Liver (tissue), 8 donors: ENCODE measurements at regions not wholly inside any gene's neighbourhood (a gene's known extent, or its start where the extent isn't known, plus 50 kb on each side); places are given as distances from the start of the nearest gene placed in this dataset.

Experiments used
- DNase-seq: peaks from one replicate; pipeline ENCODE4 v3.0.0-alpha.2; 2017; ENCODE audit warnings: low spot score
- H3K27ac ChIP-seq, 2 donors: one replicate each; pipeline ENCODE4 v1.7.0; 2013; ENCODE audit warnings: inconsistent platforms in 2 of 2, low read length in 2 of 2, control low read depth in 1 of 2, low read depth in 1 of 2, mild to moderate bottlenecking in 1 of 2
- H3K27me3 ChIP-seq, 4 donors: one replicate each; pipeline versions ENCODE4 v1.6.1 to v1.7.0; 2013; ENCODE audit warnings: low read length in 3 of 4, inconsistent platforms in 1 of 4, mild to moderate bottlenecking in 1 of 4, moderate library complexity in 1 of 4; ENCODE audit not compliant: control insufficient read depth in 4 of 4, insufficient read depth in 4 of 4
- H3K36me3 ChIP-seq, 4 donors: one replicate each; pipeline versions ENCODE4 v1.6.1 to v1.7.0; 2013; ENCODE audit warnings: low read length in 3 of 4, mild to moderate bottlenecking in 3 of 4, low read depth in 1 of 4, moderate library complexity in 1 of 4; ENCODE audit not compliant: control insufficient read depth in 4 of 4, insufficient read depth in 3 of 4
- H3K4me1 ChIP-seq, 4 donors: one replicate each; pipeline versions ENCODE4 v1.6.1 to v1.7.0; 2013; ENCODE audit warnings: low read length in 3 of 4, mild to moderate bottlenecking in 3 of 4, moderate library complexity in 1 of 4; ENCODE audit not compliant: control insufficient read depth in 4 of 4, insufficient read depth in 4 of 4
- H3K4me3 ChIP-seq, 3 donors: one replicate each; pipeline versions ENCODE4 v1.6.1 to v1.7.0; 2013; ENCODE audit warnings: low read length in 3 of 3, control low read depth in 1 of 3, low read depth in 1 of 3, mild to moderate bottlenecking in 1 of 3
- H3K9ac ChIP-seq, 2 donors: one replicate each; pipeline ENCODE4 v1.7.0; 2013; ENCODE audit warnings: low read length in 2 of 2, mild to moderate bottlenecking in 2 of 2, moderate library complexity in 2 of 2, control low read depth in 1 of 2, low read depth in 1 of 2
- H3K9me3 ChIP-seq, 4 donors: one replicate each; pipeline versions ENCODE4 v1.6.1 to v1.7.0; 2013; ENCODE audit warnings: low read length in 3 of 4; ENCODE audit not compliant: control insufficient read depth in 4 of 4
- EGR1 ChIP-seq, 2 donors: IDR thresholded peaks; 2 replicates each; pipeline ENCODE4 v1.6.1; 2016 to 2018; ENCODE audit warnings: antibody characterized with exemption in 2 of 2, low read depth in 2 of 2
- FOXA1 ChIP-seq: IDR thresholded peaks from 2 replicates; pipeline ENCODE4 v1.6.1; 2016; ENCODE audit warnings: antibody characterized with exemption
- FOXA2 ChIP-seq: IDR thresholded peaks from 2 replicates; pipeline ENCODE4 v1.6.1; 2016; ENCODE audit warnings: antibody characterized with exemption
- GABPA ChIP-seq, 2 donors: IDR thresholded peaks in 1 of 2; conservative IDR thresholded peaks in 1 of 2; 2 replicates each; pipeline ENCODE4 v1.6.1; 2016; ENCODE audit warnings: antibody characterized with exemption in 2 of 2, mild to moderate bottlenecking in 1 of 2, moderate library complexity in 1 of 2
- HNF4A ChIP-seq, 2 donors: conservative IDR thresholded peaks; 2 replicates each; pipeline ENCODE4 v1.6.1; 2016; ENCODE audit warnings: antibody characterized with exemption in 2 of 2, mild to moderate bottlenecking in 2 of 2
- HNF4G ChIP-seq: IDR thresholded peaks from 2 replicates; pipeline ENCODE4 v1.6.1; 2016; ENCODE audit warnings: antibody characterized with exemption
- REST ChIP-seq: IDR thresholded peaks from 2 replicates; pipeline ENCODE4 v1.6.1; 2016; ENCODE audit warnings: antibody characterized with exemption, mild to moderate bottlenecking
- RXRA ChIP-seq, 2 donors: IDR thresholded peaks; 2 replicates each; pipeline ENCODE4 v1.6.1; 2017 to 2018; ENCODE audit warnings: antibody characterized with exemption in 2 of 2, mild to moderate bottlenecking in 1 of 2
- SP1 ChIP-seq: IDR thresholded peaks from 2 replicates; pipeline ENCODE4 v1.6.1; 2018; ENCODE audit warnings: antibody characterized with exemption, mild to moderate bottlenecking
- TAF1 ChIP-seq: conservative IDR thresholded peaks from 2 replicates; pipeline ENCODE4 v1.6.1; 2016; ENCODE audit warnings: antibody characterized with exemption, mild to moderate bottlenecking
- YY1 ChIP-seq: IDR thresholded peaks from 2 replicates; pipeline ENCODE4 v1.6.1; 2016; ENCODE audit warnings: antibody characterized with exemption, mild to moderate bottlenecking
- WGBS: extraction: QIAGEN DNeasy Blood & Tissue Kit; methylation state at CpG from one replicate; pipeline ENCODE4 v1.1.7; 2013; 5-methylcytosine and 5-hydroxymethylcytosine counted together
- TF ChIP-seq, protein P1 (sequence below): IDR thresholded peaks from 2 replicates; pipeline ENCODE4 v1.6.1; 2016; ENCODE audit warnings: antibody characterized with exemption
- TF ChIP-seq, protein P2 (sequence below): IDR thresholded peaks from 2 replicates; pipeline ENCODE4 v1.6.1; 2016; ENCODE audit warnings: antibody characterized with exemption
- TF ChIP-seq, protein P3 (sequence below): fragments of 150-350 bp; IDR thresholded peaks from 2 replicates; pipeline ENCODE4 v1.5.1; 2017; ENCODE audit warnings: improper control_type of control experiment, low read depth, low read length; ENCODE audit not compliant: missing input control
- TF ChIP-seq, protein P4 (sequence below): IDR thresholded peaks from 2 replicates; pipeline ENCODE4 v1.6.1; 2016; ENCODE audit warnings: antibody characterized with exemption
- donor health status: healthy.
- donor health status: healthy.
- donor health status: healthy.
- donor health status: healthy.
- donor health status: healthy.

DNA sequence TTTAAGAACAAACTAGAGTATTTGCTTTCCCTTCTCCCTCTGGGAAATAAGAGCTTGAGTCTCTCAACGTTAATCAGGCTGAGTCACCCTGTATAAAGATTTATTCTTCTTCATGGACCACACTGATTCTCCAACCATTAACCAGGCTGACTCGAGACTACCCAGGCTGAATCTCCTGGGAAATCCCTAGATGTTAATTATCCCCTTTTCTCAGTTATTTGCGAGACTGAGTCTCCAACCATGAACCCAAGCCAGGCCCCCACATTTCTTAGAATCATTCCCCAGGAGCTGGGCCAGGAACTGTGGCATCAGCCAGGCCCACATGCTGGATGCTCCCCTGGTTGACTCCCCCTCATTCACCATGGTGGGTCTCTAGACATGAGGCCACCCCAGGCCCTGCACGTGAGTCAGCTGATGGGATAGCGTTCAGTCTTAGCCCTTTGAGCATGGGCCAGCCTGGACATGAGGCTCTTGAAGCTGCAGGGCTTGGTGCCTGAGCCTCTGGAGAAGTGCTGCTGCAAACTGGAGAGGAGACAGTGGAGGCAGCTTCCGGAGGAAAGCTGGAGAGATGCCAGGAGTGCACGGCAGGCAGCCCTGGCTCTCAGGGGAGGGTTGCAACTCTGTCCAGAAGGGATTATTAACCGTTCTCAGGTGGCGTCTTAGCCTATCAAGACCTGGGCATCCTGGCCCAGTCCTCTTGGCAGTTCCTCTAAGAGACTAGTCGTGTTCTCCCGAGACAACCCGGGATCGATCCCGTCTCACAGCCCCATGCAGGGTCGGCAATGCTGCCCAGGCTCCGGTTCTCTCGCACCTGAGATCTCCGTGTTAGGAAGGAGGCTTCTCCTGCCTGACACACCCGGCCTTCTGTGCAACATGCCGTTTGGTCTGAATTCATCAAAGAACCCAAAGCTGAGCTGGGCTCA is 296.6 kb downstream of the ADGRD1 start:
- DNase-seq, result no peak

DNA sequence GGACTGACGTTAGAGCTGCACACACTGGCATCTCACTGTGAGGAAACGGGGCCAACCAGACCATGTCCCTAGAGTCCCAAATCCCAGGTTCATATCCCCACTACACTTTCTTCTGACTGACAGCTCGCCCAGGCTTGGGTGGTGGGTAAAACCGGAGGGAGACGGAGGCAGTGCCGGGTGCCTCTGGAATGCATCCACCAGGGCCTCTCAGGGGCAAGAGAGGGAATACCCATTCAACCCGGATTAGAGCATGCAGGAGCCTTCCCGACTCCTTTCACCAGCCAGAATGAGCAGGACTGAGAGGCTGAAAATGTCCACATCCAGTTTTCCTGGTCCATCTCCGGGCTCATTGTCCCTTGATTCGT is 297.2 kb downstream of the ADGRD1 start:
- 82% methylated on average over 10 of the region's 10 CpGs for WGBS
- Histone ChIP-seq H3K27ac (no peak overlapping the region), H3K9me3 (peaks cover 0 to 2% (median 0%) of the 10 kb centered on the region in 4 donors), H3K4me1 (no peaks in the 10 kb centered on the region), H3K4me3 (no peak overlapping the region), H3K36me3 (no peaks in the 10 kb centered on the region), H3K27me3 (peaks cover 0 to 5% (median 2%) of the 10 kb centered on the region in 4 donors), H3K9ac (no peak overlapping the region)
- DNase-seq, result no peak
- TF ChIP-seq HNF4A (conservative IDR thresholded peaks at IDR 0.05), result no peak
- no peak for TF ChIP-seq RXRA (IDR thresholded peaks at IDR 0.05)
- TF ChIP-seq SP1, result no peak
- TF ChIP-seq, protein P1, sequence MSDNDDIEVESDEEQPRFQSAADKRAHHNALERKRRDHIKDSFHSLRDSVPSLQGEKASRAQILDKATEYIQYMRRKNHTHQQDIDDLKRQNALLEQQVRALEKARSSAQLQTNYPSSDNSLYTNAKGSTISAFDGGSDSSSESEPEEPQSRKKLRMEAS, result no peak
- TF ChIP-seq, protein P2, sequence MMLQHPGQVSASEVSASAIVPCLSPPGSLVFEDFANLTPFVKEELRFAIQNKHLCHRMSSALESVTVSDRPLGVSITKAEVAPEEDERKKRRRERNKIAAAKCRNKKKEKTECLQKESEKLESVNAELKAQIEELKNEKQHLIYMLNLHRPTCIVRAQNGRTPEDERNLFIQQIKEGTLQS, result no peak
- TF ChIP-seq EGR1 (IDR thresholded peaks at IDR 0.05; ENCODE audit: low read depth in 2 of 2), result no peak
- no peak for TF ChIP-seq GABPA (IDR thresholded peaks at IDR 0.05 in 1 of 2, conservative IDR thresholded peaks at IDR 0.05 in 1 of 2)
- TF ChIP-seq FOXA2, result no peak
- TF ChIP-seq HNF4G, result no peak
- TF ChIP-seq, protein P3, sequence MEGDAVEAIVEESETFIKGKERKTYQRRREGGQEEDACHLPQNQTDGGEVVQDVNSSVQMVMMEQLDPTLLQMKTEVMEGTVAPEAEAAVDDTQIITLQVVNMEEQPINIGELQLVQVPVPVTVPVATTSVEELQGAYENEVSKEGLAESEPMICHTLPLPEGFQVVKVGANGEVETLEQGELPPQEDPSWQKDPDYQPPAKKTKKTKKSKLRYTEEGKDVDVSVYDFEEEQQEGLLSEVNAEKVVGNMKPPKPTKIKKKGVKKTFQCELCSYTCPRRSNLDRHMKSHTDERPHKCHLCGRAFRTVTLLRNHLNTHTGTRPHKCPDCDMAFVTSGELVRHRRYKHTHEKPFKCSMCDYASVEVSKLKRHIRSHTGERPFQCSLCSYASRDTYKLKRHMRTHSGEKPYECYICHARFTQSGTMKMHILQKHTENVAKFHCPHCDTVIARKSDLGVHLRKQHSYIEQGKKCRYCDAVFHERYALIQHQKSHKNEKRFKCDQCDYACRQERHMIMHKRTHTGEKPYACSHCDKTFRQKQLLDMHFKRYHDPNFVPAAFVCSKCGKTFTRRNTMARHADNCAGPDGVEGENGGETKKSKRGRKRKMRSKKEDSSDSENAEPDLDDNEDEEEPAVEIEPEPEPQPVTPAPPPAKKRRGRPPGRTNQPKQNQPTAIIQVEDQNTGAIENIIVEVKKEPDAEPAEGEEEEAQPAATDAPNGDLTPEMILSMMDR, result no peak
- TF ChIP-seq FOXA1, result no peak
- TF ChIP-seq TAF1, result no peak
- TF ChIP-seq YY1, result no peak
- TF ChIP-seq, protein P4, sequence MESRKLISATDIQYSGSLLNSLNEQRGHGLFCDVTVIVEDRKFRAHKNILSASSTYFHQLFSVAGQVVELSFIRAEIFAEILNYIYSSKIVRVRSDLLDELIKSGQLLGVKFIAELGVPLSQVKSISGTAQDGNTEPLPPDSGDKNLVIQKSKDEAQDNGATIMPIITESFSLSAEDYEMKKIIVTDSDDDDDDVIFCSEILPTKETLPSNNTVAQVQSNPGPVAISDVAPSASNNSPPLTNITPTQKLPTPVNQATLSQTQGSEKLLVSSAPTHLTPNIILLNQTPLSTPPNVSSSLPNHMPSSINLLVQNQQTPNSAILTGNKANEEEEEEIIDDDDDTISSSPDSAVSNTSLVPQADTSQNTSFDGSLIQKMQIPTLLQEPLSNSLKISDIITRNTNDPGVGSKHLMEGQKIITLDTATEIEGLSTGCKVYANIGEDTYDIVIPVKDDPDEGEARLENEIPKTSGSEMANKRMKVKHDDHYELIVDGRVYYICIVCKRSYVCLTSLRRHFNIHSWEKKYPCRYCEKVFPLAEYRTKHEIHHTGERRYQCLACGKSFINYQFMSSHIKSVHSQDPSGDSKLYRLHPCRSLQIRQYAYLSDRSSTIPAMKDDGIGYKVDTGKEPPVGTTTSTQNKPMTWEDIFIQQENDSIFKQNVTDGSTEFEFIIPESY, result no peak
- TF ChIP-seq REST, result no peak

More for the DNA sequence above, 296.6 kb downstream of the ADGRD1 start:
- Histone ChIP-seq H3K9me3 (peaks cover 0 to 2% (median 0%) of the 10 kb centered on the region in 4 donors), H3K27me3 (peaks cover 0 to 5% (median 1%) of the 10 kb centered on the region in 4 donors), H3K9ac (no peak overlapping the region), H3K36me3 (no peaks in the 10 kb centered on the region), H3K4me1 (no peaks in the 10 kb centered on the region), H3K27ac (no peak overlapping the region), H3K4me3 (no peak overlapping the region)
- TF ChIP-seq HNF4A (conservative IDR thresholded peaks at IDR 0.05) (no peak), HNF4G (no peak)
- TF ChIP-seq, protein P4, result no peak
- 75% methylated on average over 20 of the region's 20 CpGs for WGBS
